Stimulated activated CD4-positive, alpha-beta T cell treated with anti-CD3 and anti-CD28 coated beads, Interleukin-2, amount 100 ng/mL, for 24 hours (primary cell): ENCODE measurements at regions not wholly inside any gene's neighbourhood (a gene's known extent, or its start where the extent isn't known, plus 50 kb on each side); places are given as distances from the start of the nearest gene placed in this dataset.

Source experiments
- DNase-seq, 2 donors: peaks; one replicate each; pipeline ENCODE4 v3.0.0-alpha.2; 2020

- no peak for DNase-seq
These were observed 499.7 kb downstream of the TMTC2 start for GRCh38 chr12:83186419-83186818.

GRCh38 chr12:83185241-83185640, 498.5 kb downstream of the TMTC2 start:
- no peak for DNase-seq
